ENCODE measurements at regions not wholly inside any gene's neighbourhood (a gene's known extent, or its start where the extent isn't known, plus 50 kb on each side); places are given as distances from the start of the nearest gene placed in this dataset.

- no peak overlapping the region for H3K4me3 ChIP-seq (ENCODE audit: low read length)
- TF ChIP-seq ZNF274 (IDR thresholded peaks at IDR 0.05; ENCODE audit: low read depth, low read length): no peak
These were observed 109.3 kb upstream of the TAB2 start for GRCh38 chr6:149208134-149208601.

GRCh38 chr6:149209871-149210775 is 107.4 kb upstream of the TAB2 start:
- no peak overlapping the region for H3K4me3 ChIP-seq (ENCODE audit: low read length)
- TF ChIP-seq ZNF274 (IDR thresholded peaks at IDR 0.05; ENCODE audit: low read depth, low read length): no peak

GRCh38 chr6:149211046-149211571 is 106.4 kb upstream of the TAB2 start:
- no peak overlapping the region; the same call in 1 of the 2 replicates for H3K4me3 ChIP-seq (ENCODE audit: low read length)
- no peak for TF ChIP-seq ZNF274 (IDR thresholded peaks at IDR 0.05; ENCODE audit: low read depth, low read length)

- no peak for TF ChIP-seq ZNF274 (IDR thresholded peaks at IDR 0.05; ENCODE audit: low read depth, low read length)
- H3K4me3 ChIP-seq (ENCODE audit: low read length): peak overlapping the region; percentile 32; the same call in 1 of the 2 replicates
These were observed 105.3 kb upstream of the TAB2 start for GRCh38 chr6:149212206-149212605.

- no peak overlapping the region; the same call in 1 of the 2 replicates for H3K4me3 ChIP-seq (ENCODE audit: low read length)
- no peak for TF ChIP-seq ZNF274 (IDR thresholded peaks at IDR 0.05; ENCODE audit: low read depth, low read length)
These were observed 104.4 kb upstream of the TAB2 start for GRCh38 chr6:149212892-149213801.

- TF ChIP-seq ZNF274 (IDR thresholded peaks at IDR 0.05; ENCODE audit: low read depth, low read length): no peak
- no peak overlapping the region for H3K4me3 ChIP-seq (ENCODE audit: low read length)
These were observed 103.7 kb upstream of the TAB2 start for GRCh38 chr6:149213829-149214228.

GRCh38 chr6:149216459-149216858 is 101.1 kb upstream of the TAB2 start:
- H3K4me3 ChIP-seq (ENCODE audit: low read length): no peak overlapping the region
- TF ChIP-seq ZNF274 (IDR thresholded peaks at IDR 0.05; ENCODE audit: low read depth, low read length): no peak

GRCh38 chr6:149217466-149217888 is 100.0 kb upstream of the TAB2 start:
- no peak overlapping the region for H3K4me3 ChIP-seq (ENCODE audit: low read length)
- TF ChIP-seq ZNF274 (IDR thresholded peaks at IDR 0.05; ENCODE audit: low read depth, low read length): no peak

GRCh38 chr6:149218471-149218870 is 99.0 kb upstream of the TAB2 start:
- no peak for TF ChIP-seq ZNF274 (IDR thresholded peaks at IDR 0.05; ENCODE audit: low read depth, low read length)
- peak overlapping the region; percentile 3; the same call in 1 of the 2 replicates for H3K4me3 ChIP-seq (ENCODE audit: low read length)

GRCh38 chr6:149218915-149219314 is 98.6 kb upstream of the TAB2 start:
- no peak for TF ChIP-seq ZNF274 (IDR thresholded peaks at IDR 0.05; ENCODE audit: low read depth, low read length)
- no peak overlapping the region for H3K4me3 ChIP-seq (ENCODE audit: low read length)

- TF ChIP-seq ZNF274 (IDR thresholded peaks at IDR 0.05; ENCODE audit: low read depth, low read length): no peak
- no peak overlapping the region for H3K4me3 ChIP-seq (ENCODE audit: low read length)
These were observed 96.4 kb upstream of the TAB2 start for GRCh38 chr6:149220882-149221773.

GRCh38 chr6:149221774-149222070 is 95.8 kb upstream of the TAB2 start:
- no peak overlapping the region for H3K4me3 ChIP-seq (ENCODE audit: low read length)
- TF ChIP-seq ZNF274 (IDR thresholded peaks at IDR 0.05; ENCODE audit: low read depth, low read length): no peak

- no peak for TF ChIP-seq ZNF274 (IDR thresholded peaks at IDR 0.05; ENCODE audit: low read depth, low read length)
- no peak overlapping the region for H3K4me3 ChIP-seq (ENCODE audit: low read length)
These were observed 94.2 kb upstream of the TAB2 start for GRCh38 chr6:149223120-149223903.
